ENCODE measurements at regions not wholly inside any gene's neighbourhood (a gene's known extent, or its start where the extent isn't known, plus 50 kb on each side); places are given as distances from the start of the nearest gene placed in this dataset.
"Not testable (repeated sequence)": the region's sequence is repeated elsewhere in the genome, so short reads cannot be mapped to it uniquely, and the experiment has no call there.

DNA sequence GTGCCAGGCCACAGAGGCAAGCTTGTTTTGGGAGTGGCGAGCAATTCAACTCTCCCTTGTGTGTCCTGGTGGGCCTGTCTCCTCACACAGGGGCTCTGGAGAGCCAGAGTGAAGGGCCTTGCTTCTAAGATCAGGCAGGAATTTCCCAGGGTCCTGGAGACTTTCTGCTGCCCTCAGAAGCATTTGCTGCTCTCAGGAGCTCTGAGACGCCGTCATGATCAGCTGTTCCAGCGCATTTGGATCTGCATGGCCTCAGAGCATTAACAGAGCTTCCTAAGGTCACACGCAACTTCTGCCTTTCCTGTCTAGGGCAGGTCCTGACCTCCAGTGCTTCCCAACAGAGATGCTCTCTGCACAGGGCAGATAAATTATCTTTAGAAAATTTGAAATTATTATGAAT is 52.2 kb upstream of the C10orf90 start:
- no peak for DNase-seq

DNA sequence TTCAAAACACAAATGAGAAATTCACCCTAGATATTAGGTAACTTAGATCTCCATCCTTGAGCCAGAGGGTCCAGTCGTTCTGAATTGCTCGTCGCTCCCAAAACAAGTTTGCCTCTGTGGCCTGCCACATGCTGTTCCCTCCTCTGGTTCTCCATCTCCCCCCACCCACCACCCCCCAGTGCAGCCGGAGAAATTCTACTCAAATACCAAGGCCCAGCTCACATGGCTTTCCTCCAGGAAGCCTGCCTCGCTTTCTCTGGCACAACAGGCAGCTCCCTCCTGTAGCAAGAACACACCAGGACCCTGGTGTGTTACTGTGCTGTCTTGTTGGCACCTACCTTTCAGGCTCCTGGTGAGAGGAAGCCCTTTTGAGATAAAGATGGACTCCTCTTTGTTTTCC is 52.7 kb upstream of the C10orf90 start:
- no peak for DNase-seq

DNA sequence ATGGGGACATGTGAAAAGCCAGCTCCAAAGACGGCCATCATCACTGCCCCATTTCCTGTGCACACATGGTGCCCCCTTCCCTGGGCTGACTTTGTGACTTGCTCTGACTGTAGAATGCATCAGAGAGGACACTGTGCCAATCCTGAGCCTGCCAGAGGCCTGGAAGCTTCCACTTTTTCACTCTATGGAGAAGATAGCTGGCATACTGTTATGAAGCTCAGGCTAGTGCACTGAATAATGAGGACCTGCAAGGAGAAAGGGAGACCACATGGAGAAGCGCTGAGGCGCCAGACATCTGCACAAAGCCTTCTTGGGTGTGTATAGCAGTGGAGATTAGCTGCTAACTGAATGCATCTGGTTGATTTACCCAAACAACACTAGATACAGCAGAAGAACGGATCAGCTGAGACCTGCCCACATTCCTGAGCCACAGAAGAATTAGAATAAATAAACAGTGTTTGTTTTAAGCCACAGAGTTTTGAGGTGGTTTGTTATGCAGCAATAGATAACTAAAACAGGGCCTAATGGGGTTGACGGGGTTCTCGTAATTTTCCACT is 58.9 kb upstream of the C10orf90 start:
- no peak for DNase-seq

DNA sequence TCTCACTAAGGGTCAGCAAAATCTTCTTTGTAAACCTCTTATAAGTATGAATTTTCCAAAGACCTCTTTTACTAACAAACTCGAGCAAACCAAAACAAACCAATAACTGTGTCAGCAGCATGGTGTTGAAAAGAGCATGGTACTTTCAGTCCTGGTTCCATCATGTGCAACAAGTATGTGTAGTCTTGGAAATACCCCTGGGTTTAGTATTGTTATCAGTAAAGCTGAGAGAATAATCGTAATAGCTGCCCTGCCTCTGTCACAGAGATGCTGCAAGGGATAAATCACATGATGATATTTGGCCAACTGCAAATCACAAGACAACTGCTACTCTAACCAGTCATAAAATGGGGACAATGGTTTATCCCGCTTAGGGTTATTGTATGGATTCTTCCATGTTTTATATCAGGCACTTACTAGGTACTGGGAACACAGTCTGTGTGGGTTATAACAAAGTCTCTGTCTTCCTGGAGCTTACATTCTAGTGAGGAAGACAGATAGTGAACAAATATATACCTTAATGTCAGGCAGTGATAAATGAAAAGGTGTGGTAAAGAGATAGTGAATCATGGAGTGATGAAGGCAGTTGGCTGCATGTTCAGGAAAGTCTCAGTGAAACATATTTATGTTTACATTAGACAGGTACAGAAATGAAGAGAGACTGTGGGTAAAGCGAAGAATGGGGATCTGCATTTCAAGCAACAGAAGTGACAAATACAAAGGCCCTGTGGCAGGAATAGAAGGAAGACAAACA is 60.5 kb upstream of the C10orf90 start:
- no peak for DNase-seq

DNA sequence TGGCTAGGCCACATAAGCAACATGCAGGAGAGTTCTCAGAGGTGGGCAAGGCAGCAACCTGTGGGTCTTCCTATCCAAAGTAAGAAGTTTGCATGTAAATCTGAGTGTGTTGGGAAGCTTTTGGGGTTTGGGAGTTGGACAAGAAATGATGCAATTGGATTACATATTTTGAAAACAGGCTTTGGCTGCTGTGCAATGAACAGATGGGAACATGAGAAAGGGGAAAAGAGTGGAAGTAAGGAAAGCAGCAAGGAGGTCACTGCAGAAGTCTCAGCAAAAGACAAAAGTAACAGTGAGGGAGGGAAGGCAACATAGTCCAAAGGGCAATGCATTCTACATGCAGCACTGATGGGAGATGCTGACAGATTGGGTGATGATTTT is 61.1 kb upstream of the C10orf90 start:
- no peak for DNase-seq

DNA sequence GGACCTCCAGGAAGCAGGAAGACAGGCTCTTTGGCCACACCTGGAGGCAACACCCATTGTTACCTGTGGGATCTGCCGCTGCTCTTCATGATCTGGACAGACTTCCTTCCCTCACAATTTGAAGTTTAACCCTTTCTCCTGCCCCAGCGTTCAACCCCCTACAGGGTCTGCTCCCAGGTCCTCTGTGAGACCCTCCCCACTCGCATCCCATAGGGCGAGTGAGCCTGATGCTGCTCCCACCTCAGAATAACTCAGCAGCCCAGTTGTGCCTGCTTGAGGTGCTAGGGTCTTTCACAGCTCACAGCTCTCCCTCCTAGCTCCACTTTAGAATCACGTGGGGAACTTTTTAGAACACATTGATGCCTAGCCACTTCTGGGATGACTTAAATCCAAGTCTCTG is 61.8 kb upstream of the C10orf90 start:
- DNase-seq, result no peak

DNA sequence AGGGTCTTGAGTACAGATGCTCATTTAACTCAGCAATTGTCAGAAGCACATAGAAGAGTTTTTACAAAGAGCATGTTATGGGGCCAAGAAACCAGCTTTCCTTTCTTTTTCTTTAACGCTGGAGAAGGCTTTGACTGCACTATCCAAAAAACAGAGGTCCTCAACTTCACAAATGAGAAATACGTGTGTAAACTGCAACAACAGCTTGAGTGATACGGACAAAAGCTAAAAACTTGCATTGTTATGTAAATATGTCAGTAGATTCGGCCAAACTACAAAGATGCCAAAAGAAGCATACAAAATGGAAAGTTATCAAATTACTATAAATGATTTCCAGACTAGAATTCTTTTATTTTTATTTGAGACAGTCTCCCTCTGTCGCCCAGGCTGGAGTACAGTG is 62.4 kb upstream of the C10orf90 start:
- DNase-seq, result no peak

DNA sequence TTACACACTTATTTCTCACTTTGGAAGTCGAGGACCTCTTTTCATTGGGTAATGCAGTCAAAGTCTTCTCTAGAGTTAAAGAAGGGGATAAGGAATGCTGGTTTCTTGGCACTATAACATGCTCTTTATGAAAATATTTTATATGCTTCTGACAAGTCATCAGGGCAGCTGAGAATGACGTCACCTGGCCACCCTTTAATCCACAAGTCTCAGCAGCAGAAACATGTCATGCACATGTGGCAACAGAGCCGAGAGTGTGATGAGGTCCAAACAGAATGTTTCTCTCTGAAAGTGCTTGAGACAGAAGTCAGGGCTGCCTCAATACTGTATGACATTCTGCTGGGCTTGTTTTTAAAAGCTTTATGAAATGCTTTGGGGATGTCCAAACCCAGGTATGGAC is 63.5 kb upstream of the C10orf90 start:
- no peak for DNase-seq

DNA sequence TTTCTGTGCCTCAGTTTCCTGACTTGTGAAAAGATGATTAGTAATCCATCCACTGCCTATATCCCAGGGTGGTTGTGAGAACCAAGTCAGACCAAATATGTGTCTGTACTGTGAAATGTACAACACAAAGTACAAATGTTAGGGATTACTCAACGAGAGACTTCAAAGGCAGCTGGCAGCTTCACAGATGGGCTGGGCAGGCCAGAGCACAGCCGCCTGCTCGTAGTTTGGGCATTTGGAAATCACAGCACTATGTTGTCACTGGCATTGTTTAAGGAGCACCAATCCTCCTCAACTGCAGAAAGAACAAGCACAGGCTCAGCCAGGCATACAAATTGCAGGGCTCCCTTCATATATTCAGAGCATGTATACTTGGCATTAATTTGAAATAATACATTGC is 64.5 kb upstream of the C10orf90 start:
- no peak for DNase-seq

DNA sequence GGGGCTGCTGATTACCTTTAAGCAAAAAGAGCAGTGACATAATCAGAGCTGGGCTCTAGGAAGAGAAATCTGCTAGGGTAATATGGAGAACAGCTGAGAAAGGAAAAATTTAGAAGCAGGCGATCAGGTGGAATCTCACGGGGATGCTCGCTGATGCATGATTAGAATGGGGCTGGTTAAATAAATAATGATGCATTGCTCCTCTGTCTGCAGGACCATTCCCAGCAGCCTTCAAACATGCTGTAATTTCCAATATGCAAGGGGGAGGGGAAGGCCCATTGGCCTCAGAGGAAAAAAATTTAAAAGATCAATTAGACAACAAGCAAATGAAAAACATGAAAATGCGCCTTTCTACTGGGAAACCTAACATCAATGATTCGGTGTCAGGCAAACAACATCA is 65.6 kb upstream of the C10orf90 start:
- no peak for DNase-seq

DNA sequence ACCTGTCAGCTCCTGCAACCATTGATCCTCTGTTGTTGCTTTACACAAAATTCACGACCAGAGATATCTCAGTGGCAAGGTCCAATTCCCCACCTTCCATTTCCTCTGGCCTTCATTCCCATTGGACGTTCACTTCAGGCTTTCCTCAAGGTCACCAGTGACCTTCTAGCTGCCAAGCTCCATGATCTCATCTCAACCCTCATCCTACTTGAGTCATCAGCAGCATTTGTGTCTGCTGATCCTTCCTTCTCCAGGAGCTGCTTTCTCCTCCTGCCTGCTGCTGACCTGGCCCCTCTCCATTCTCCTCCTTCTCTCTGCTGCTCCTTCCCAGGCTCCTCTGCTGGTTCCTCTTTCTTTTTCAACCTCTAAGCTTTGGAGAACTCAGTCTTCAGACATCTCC is 66.2 kb upstream of the C10orf90 start:
- DNase-seq, result no peak

DNA sequence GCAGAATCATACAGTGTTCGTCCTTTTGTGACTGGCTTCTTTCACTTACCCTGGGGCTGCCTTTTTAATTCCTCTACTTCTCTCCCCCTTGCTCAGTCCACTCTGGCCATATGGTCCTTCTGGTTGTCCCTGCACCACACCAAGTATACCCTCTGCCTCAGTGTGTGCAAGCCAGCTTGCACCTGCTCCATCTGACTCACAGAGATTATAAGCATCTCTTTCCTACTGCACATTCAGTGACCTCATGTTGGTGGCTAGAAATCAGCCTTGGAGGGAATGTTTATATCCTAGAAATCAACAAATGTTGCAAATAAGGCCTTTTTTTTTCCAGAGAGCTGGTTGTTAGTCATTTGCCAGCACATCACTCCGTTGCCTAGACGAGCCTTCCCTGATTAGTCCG is 67.5 kb upstream of the C10orf90 start:
- DNase-seq, result no peak

DNA sequence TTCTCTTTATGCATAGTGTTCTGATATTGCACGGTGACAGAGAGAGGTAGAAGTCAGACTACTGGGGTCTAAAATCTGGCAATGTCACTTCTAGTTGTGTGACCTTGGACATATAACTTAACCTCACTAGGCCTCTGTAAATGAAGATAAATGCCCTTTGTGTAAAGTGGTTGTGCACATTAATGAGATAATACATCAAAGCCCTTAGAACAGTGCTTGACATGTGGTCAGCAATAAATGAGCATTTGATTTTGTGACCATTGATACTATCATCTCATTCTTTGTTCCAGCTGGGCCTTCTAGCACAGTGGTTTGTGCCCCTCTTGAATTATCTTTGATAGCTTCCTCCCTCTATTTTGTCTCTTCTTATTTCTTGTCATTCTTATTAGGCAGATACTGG is 74.1 kb upstream of the C10orf90 start:
- no peak for DNase-seq

DNA sequence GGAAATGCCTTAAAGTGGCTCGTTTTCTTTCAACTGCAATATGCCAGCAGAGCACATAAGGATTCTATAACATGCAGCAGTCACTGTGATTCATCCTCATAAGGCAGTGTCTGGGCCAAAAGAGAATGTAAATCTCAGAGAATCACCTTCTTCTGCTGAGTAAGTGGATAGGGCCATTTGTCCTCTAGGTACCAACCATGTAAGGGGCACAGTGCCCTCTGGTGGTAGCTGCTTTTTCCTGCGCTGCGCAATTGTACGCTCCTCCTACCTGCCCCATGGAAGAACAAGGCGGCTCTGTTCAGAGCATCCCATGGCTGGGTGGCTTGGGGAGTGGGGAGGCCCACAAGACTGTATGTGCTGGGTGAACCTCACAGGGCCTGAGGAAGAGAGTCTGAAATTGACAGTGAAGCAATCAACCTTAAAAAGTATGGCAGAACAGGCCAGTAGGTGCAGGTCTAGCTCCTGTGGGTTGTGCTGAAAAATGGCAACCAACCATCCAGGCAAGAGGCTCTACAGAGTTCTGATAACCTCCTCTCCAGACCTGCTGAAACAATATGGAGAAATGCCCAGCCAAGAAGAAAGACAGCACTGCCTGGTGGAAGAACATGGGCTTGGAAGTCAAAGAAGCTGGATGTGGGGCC is 78.6 kb upstream of the C10orf90 start:
- DNase-seq, result peak; percentile 48 to 56

DNA sequence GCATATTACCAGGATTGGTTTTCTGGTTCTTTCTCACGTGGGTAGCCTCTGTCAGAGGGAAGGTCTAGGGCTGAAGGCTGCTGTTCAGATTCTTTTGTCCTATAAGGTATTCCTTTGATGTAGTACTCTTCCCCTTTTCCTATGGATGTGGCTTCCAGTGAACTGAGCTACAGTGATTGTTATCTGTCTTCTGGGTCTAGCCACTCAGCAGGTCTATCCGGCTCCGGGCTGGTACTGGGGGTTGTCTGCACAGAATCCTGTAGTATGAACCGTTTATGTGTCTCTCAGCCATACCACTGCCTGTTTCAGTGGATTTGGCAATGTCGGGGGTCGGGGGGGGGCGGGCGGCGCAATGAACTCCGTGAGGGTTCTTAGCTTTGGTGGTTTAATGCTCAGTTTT is 84.5 kb upstream of the C10orf90 start:
- no peak for DNase-seq

DNA sequence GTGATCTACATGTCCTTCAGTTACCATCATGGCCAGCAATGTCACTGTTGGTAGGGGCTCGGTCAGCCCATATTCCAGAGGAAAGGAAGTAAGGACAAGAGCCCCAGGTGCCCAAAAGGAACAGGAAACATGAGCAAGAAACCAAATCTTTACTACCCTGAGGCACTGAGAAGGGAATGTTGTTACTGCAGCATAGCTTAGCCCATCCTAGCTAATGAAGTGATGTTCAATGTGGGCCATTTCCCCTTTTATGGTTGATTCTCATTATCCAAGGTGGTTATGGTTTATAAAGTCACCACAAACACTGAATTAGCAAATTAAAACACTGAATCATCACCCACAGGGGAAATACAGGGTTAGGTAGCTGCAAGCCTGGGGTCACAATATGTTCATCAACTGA is 88.4 kb upstream of the C10orf90 start:
- no peak for DNase-seq

DNA sequence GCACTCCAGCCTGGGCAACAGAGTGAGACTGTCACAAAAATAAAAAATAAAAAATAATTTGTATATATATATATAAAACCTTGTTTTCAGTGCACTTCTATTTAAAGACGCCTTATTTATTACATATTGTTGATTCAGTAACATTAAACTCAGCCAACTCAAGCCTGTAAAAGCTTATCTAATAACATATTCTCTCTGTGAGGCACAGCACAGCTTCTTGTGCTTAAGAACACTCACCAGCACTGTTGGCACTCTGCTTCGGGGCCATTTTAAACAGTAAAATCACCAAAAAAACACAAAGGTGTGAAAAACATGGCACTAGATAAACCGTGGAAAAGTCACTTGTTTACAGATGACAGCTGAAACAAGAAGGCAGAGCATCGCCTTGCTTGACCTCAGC is 89.0 kb upstream of the C10orf90 start:
- no peak for DNase-seq

DNA sequence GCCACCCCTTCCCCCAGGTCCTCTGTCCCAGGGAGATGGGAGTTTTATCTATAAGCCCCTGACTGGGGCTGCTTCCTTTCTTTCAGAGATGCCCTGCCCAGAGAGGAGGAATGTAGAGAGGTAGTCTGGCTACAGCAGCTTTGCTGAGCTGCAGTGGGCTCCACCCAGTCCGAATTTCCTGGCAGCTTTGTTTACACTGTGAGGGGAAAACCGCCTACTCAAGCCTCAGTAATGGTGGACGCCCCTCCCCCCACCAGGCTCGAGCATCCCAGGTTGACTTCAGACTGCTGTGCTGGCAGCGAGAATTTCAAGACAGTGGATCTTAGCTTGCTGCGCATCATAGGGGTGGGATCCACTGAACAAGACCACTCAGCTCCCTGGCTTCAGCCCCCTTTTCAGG is 96.2 kb upstream of the C10orf90 start:
- not testable (repeated sequence) for DNase-seq

DNA sequence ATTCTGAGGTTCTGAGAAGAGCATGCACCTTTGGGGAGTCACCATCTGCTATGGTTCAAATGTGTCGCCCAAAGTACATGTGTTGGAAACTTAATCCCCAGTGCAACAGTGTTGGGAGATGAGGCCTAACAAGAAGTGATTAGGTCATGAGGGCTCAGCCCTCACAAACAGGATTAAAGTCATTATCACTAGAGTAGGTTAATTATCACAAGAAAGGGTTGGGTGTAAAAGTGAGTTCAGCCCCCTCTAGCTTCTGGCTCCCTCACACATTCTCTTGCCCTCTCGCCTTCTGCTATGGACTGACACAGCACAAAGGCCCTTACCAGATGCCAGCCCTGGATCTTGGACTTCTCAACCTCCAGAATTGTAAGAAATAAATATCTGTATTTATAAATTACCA is 100.3 kb upstream of the C10orf90 start:
- DNase-seq, result no peak

DNA sequence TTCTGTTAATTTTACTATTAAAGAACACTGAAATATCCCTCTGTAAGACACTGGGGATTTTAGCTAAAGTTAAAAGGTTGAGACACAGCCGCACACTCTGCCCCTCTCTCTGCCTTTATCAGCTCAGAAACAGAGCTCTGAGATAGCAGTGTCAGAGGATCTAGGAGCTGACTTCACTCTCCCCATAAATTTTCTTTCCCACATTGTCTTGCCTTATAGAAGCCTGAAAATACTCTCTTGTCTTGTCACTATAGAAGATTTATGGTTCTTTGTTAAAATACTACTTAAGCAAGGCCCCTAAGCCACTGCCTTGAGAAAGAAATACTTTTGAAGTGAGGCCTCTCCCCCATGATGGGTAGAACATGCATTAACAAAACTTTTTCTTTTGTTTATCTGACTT is 105.7 kb upstream of the C10orf90 start:
- DNase-seq, result no peak

DNA sequence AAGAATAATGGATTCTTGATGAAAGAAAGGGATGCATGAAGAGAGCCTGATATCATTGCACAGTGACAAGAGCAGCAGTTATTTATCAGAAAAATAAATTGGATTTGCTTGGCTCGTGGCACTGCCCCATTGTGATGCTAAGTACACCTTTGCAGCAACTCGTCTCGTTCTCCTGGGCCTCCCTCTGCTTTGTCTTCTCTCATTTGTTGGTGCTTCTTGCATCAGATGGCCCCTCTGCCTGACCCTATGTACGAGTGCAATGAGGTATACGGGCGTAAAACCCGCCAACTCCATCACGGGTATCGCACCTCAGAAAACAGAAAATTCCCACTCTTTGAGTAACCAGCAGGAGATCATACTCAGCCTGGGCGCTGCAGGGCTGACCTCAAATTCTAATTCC is 107.2 kb upstream of the C10orf90 start:
- no peak for DNase-seq

DNA sequence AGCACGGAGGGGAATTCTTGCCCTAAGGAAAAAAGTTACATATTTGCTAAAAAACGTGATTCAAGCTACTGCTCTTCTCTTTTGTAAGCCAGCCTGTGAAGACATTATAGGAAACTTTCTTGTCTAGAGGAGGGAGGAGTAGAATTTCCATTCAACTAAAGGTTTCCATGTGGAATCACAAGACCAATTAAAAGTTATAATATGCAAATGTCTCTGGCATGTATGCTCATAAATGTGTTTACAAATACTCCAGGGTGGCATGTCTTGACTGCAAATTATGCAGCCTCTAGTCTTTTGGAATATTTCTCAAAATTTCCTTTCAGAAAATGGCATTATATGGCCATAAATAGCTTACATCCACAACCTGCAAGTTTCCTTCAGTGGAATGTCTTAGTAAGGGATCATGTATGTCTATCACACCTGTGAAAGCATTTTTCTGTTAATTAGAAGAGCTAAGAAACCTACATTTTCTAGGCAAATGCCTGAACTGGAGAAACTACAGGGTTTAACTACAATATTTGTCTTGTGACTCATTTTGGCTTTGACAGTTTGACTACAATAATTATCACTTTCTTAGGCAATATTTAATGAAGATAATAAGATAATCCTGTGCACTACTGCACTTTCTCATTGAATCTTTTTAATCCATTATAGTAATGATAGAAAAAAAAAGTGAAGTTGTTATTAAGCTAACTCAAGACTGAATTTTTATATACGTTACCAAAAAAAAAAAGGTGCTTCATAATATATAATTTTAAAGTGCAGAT is 111.1 kb upstream of the C10orf90 start:
- DNase-seq, result no peak

DNA sequence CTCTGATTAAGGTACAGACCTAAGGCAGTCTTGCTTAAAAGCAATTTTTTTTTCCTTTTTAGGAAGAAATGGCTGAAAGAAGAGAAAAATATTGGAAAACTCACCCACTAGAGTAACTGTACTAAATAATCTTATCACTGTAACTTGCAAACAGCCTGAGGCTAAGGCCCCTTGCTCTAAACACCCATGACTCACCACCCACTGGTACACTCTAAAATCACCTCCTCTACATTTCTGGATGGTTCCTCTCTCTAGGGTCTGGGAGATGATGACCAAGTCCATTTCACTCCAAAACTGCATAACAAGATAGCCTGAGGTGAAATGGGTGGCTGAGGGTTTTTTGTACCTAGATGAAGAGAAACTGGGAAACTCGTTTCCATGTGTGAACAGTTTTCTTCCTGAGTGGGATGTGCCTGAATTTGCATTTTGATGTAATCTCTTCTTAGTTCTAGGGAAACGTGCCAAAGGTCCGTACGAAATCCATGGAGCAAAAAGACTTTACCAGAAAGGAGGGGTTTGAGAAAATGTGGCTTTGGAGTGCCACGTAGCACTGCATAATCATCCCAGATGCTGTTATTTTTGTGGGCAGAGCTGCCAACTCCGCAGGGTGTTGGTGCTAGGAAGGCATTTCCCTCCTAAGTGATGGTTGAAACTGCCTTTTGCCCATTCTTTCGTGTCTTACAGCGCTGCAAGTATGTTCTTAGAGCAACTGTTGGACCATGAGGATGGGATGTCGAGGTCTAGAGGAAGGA is 113.5 kb upstream of the C10orf90 start:
- no peak for DNase-seq

Data from stimulated activated CD4-positive, alpha-beta T cell treated with anti-CD3 and anti-CD28 coated beads, Interleukin-2, amount 100 ng/mL, for 48 hours (primary cell).